C4-2B (cell line): ENCODE measurements at regions not wholly inside any gene's neighbourhood (a gene's known extent, or its start where the extent isn't known, plus 50 kb on each side); places are given as distances from the start of the nearest gene placed in this dataset.

ENCODE experiments used
- H3K27ac ChIP-seq: fragments of 450-650 bp; 2 replicates; pipeline ENCODE4 v1.5.1; 2017
- CTCF ChIP-seq: fragments of 450-650 bp; conservative IDR thresholded peaks from 2 replicates; pipeline ENCODE4 v1.5.1; 2017; ENCODE audit warnings: mild to moderate bottlenecking
- ZFX ChIP-seq: fragments of 450-650 bp; IDR thresholded peaks from 2 replicates; pipeline ENCODE4 v1.6.1; 2017

GRCh38 chr4:117387072-117387471 lies 301.7 kb upstream of the TRAM1L1 start:
- TF ChIP-seq CTCF: no peak
- TF ChIP-seq ZFX: no peak
- H3K27ac ChIP-seq: no peak overlapping the region

GRCh38 chr4:117400039-117400835 lies 314.9 kb upstream of the TRAM1L1 start:
- no peak overlapping the region for H3K27ac ChIP-seq

GRCh38 chr4:117412661-117413060 lies 327.3 kb upstream of the TRAM1L1 start:
- no peak for TF ChIP-seq CTCF
- no peak for TF ChIP-seq ZFX
- H3K27ac ChIP-seq: no peak overlapping the region

More at GRCh38 chr4:117400039-117400835, 314.9 kb upstream of the TRAM1L1 start:
- TF ChIP-seq CTCF (no peak), ZFX (no peak)

DNA sequence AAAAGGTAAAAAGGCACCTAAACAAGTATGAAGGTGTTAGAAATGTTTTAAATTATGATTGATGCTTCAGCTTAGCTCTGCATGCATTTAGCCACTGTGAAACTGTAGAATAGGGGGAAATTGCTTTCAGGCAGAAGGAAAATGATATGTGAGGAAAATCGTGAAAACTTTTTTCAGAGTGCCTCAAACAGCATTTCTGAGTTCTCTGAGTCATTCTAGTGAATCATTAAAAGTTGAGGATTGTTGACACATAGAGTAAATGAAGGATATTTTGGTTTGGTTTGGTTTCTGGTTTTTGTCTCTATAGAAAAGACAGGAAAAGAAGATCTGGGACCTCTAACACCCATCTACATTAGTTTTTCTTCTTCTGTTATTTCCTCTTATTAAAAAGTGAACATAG lies 332.5 kb upstream of the TRAM1L1 start:
- TF ChIP-seq ZFX (no peak), CTCF (no peak)
- no peak overlapping the region for H3K27ac ChIP-seq

GRCh38 chr4:117420948-117421347 lies 335.6 kb upstream of the TRAM1L1 start:
- TF ChIP-seq CTCF (no peak), ZFX (no peak)

DNA sequence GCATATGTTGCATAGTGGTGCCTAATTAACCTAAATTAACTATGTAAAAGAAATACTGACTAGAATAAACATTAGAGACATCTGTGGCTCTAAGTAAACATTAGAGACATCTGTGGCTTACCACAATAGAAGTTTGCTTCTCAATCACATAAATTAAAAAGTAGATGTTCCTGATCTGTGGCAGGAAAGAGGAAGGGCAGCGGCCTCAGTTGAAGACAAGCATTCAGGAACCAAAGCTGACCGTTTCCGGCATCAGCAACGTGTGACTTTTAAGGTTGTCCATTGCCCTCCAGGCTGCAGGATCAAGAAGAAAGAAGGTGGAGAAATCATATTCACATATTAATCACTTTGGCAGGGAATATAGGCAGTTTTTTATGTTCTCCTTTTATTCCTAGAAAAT lies 336.3 kb upstream of the TRAM1L1 start:
- no peak for TF ChIP-seq CTCF
- TF ChIP-seq ZFX: no peak
- H3K27ac ChIP-seq: no peak overlapping the region

More at GRCh38 chr4:117420948-117421347, 335.6 kb upstream of the TRAM1L1 start:
- no peak overlapping the region for H3K27ac ChIP-seq

GRCh38 chr4:117422297-117422696 lies 336.9 kb upstream of the TRAM1L1 start:
- H3K27ac ChIP-seq: no peak overlapping the region
- TF ChIP-seq ZFX: no peak
- TF ChIP-seq CTCF: no peak
